SW 1271 (cell line): ENCODE measurements at regions not wholly inside any gene's neighbourhood (a gene's known extent, or its start where the extent isn't known, plus 50 kb on each side); places are given as distances from the start of the nearest gene placed in this dataset.

ENCODE experiments used
- DNase-seq, 2 experiments: peaks; one replicate each; lab custom pipeline; 2025; lab: John Stamatoyannopoulos, UW

DNA sequence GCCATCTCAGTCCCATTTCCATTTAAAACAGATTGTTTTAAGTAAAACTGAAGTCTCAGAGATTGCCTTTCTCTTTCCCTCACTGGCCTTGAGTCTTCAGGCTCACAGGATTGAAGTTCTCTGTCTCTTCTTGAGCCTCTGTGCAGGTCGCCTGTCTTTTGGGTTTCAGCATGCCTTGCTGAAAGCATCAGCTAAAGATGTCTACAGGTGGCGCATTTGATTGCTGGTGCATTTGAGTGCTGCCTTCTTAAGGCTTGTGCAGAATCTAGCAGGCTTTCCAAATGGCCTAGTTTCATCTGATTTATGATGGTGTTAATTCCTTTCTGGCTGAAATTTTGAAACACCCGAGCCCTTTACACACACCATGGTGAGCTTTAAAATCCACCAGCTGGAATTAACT, 1062.2 kb upstream of the FBXO33 start:
- no peak for DNase-seq

DNA sequence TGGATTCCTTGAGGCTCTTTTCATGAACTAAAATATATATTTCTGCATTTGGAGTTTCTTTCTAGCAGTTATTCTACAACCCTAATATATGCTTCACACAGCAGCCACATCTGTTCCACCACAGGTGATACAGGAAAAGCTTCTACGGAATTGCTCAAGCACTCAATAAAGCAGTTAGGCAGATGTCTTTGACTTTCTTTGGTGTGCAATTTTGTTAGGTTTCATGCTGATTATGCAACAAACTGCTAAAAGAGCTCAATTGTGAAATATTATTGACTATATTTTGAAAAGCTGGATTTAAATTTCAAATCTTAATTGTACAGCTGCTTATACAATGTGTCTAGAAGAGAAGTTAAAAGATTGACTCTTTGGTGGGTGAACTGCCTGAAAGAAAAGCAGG, 1055.6 kb upstream of the FBXO33 start:
- DNase-seq: no peak

DNA sequence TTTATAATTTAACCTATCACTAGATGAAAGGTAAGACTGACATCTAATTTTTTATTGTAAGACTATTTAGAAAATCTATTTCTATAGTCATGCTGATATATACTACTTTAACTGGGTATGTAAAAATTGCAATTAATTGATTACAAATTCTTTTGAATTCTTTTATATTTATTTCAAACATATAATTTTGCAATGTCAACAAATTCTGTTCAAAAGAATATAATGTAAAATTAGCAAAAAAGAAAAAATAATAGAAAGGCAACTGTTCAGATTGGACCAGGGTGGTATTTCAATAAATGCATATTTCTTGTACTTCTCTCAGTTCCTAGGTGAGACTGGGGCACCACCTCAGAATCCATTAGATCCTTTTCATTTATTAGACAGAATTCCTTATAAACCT, 1053.5 kb upstream of the FBXO33 start:
- no peak for DNase-seq

DNA sequence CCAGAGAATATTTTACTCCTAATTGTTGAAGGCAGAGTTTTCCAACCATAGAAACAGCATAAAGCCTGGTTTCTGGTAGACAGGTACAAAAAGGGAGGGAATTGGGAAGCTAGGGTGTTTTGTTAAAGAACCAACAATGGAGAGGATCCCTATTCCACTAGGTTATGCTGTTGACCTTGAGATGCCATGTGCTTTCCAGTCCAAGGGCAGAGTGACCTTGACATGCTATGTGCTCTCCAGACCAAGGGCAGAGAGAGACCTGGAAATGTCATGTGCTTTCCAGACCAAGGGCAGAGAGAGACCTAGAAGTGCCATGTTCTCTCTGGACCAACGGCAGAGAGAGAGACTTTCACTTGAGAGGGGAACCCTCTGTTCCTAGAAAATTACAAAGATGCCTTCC, 1043.8 kb upstream of the FBXO33 start:
- no peak for DNase-seq

DNA sequence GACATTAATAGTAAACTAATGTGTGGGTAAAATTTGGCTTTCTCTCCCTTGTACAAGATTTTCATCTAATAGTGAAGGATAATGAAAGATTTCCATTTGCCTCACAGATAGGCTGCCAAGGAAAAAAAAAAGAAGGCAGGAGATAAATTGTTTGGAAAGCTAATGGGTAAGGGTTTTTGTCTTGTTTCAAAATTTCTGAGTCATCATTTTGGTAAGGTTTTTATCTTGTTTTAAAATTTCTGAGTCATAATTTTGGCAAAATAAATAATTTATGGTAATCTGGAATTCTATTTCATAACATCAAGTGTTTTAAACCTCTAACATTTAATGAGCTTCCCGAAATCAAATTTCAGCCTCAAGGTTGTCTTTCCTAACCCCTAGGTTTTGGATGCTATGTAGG, 1035.7 kb upstream of the FBXO33 start:
- DNase-seq: no peak

DNA sequence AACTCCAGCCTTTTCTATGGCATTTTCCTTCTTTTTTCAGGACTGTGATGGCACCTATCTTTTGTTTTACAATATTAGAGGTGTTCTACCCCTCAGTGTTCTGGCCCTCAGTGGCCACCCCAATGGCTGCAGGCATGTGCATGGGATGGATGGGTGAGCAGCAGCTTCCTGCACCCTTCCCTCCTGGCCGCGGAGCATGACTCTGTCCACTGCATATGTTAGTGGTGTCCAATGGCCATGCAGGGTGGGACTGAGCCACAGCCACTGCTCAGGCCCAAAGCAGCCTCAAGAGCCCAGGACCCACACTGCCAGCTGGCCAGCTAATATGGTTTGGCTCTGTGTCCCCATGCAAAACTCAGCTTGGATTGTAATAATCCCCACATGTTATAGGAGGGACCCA, 1032.3 kb upstream of the FBXO33 start:
- DNase-seq: no peak

DNA sequence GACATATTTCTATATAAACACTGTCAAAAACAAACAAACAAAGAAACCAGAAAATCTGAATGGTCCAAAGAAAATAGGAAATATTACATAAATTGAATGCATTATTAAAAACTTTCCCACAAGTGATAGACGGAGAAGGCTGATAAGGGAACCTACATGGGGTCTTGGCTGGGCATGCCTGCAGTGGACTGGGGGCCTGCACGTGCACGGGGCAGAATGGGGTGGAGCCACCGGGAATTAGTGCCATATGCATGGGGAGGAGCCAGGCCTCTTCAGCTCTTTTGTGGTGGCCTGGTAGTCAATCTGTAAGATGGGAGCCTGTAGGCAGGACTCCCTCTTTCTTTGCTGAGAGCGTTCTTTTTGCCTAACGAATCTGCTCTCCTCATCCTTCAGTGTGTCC, 1031.7 kb upstream of the FBXO33 start:
- DNase-seq: no peak

DNA sequence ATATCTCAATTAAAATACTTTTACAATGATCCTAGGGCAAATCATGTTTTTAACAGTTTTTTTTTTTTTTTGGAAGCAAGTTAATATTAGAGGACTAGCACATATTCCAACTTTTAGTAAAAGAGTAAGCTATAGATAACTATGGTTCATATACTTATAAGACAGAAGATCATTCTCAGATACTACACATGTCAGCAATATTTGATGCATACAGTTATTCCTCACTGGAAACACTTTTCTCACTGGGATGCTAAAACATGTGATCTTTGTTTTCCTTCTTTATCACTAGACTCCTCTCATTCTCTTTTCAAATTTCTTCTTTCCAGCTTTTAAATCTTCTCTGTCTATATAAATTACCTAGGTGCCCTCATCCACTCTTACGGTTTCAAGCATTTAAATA, 1020.4 kb upstream of the FBXO33 start:
- no peak for DNase-seq

DNA sequence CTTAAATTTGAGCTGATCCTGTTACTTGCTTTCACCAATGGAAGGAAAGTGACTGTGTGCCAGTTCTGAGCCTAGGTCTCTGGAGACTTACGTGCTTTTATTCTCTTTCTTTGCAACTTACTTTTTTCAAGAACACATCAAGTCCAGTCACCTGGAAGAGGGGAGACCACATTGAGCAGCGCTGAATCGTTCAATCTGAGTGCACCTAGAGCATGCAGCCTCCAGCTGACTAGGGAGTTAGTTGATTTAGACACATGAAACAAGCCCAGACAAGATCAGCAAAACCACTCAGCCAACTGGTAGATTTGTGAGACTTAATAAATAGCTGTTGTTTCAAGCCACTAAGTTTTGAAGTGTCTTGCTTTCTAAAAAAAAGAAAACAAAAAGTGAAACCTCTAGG, 1014.8 kb upstream of the FBXO33 start:
- DNase-seq: no peak

DNA sequence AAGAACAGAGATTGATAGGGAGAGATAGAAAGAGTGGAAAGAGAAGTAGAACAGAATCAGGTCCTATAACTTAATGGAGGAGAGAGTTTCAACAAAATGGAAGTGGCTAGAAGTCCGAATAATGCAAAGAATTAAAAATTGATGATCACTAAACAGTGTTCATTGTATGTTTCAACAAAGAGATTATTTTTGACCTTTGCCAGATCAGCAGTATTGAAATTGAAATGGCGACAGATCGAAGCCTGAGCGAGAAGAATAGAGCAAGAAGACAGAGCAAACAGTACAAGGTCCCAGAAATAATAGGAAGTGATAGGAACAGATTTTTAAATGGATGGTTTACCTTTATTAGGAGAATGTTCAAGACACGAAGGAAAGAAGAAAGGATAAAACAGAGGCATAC, 1012.8 kb upstream of the FBXO33 start:
- no peak for DNase-seq

DNA sequence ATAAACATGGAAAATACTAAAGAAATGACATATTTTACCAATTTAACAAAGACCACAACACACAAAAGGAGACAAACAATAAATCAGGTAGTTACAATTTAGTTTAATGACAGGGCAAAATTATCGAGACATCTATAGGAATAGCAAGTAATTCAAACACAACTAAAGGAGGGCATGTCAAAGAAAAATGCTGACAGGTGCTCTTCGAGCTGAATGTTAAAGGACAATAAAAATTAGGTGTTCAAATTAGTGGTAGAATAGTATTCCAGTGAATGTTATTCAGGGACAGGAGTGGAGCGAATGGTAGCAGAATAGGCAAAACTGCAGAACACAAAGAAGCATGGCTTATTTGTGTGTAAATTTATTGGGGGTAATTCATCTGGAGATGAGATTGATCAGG, 1004.3 kb upstream of the FBXO33 start:
- DNase-seq: no peak

DNA sequence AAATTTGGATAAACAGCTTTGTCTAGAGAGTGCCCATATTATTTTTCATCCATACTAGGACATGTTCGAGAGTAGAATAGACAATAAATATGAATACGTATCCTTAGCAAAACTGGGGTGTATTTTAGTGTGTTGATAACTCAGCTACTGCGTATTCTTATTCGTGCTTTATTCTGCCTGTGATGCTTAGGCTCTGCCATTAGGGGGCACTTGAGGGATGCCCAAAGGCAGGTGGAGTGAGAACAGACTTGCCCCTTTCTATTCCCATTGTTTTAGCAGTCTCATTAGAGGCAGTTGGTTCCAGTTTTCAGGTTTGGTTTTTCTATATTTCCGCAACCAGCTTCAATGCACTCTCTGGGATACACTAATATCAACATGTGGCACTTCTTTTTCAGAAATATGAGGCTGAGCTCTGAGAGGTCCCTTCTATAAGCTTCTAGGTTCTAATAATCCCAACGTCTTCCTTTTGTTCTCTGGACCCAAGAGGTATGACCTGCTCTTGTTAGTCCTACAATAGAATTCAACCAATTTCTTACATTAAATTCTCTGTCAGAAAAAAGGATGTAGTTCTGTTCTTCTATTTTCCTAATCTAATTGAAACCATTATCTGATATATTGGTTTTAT, 985.7 kb upstream of the FBXO33 start:
- DNase-seq: peak; percentile 10 to 39

DNA sequence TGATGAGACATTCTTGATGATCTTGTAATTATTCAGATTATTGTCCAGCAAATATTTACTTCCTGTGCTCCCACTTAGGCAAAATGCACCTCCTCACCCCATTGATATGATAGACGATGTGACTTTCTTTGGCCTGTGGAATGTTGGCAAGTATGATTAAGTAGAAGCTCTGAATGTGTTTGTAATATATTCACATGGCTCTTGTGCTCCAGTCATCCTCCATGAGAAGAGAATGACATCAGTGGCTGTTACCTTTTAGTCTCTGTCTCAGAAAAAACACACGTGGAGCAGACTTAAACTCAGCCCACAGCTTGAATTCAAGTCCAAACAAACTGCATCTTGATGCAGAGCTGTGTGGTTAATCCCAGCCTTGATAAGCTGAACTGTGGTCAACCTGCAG, 984.3 kb upstream of the FBXO33 start:
- no peak for DNase-seq

DNA sequence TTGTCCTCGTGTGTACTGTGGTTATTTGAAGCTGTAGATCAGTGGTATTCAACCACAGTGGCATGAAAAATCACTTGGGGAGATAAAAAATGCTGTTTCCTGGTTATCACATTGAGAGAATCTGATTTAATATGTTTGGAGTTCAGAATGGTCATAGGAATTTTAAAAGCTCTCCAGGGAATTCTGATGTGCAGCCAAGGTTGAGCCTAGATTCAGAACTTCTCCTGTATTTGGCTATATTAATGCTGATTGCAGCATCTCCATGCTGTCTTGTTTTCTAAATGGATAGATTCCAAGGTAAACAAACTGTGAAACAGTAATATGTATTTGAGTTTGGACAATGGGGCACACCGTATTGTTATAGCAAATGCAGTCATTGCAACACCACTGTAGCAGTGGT, 982.2 kb upstream of the FBXO33 start:
- no peak for DNase-seq

DNA sequence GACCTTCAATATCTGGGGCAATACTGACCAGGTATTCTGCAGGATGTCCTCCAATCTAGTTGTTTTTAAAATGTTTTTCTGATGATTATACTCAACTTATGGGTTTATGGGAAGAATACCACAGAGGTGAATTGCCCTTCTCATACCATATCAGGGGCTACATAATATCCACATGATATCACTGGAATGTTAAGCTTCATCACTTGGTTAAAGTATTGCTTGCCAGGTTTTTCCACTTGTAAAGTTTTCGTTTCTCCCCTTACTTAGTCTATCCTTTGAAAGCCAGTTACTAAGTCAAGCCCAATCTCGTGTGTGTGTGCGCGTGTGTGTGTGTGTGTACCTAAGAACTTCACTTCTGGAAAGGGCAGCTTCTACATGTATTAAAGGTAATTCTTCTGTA, 980.9 kb upstream of the FBXO33 start:
- DNase-seq: no peak

DNA sequence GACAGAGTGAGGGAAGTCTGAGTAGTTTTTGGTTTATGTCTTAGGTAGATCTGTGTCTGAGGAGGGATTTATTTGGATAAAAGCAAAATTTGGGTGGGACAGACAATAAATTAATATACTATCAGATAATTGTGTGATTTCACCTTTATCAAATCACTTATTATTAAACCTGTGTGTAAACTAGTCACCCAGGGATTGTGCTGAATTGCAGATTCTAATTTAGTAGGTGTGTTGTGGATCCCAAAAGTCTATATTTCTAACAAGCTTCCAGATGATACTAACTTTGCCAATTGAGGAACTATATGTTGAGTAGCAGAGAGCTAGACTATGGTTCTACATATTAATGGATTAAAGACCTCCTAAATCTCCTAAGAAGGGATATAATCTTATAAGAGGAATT, 978.5 kb upstream of the FBXO33 start:
- no peak for DNase-seq

DNA sequence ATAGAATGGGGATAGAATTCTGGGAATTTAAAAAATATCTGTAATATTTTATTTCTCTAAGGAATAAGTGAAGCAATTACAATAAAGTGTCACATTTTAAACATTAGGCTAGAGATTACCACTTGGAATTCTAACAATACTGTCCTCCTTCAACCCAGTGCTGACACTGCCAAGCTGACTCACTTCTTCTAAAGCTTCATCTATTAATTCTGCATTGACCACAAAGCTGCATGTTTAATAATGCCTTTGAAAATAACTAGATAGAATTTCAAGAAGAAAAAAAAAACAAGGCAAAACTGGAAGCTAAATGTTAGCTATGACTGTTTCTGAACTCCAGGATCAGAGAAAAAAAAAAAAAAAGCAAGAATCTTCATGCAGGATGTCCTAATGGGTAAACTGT, 970.7 kb upstream of the FBXO33 start:
- no peak for DNase-seq

DNA sequence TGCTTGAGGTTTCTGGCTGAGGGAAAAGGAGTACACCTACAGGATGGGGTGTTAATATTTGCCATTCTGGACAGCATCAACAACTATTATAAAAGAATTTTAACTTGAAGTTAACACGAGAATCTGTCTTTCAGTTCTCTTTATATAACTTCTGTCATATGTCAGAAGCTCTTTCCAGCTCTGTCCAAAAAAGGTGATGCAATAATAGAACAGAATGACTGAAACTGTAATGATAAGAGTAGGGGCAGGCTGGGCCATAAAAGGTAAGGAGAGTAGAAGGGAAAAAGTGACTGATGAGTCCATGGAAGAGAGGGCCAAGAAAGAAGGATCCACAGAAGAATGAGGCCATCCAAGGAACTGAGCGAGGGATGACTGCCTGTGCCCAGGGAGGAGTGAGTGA, 966.7 kb upstream of the FBXO33 start:
- no peak for DNase-seq

DNA sequence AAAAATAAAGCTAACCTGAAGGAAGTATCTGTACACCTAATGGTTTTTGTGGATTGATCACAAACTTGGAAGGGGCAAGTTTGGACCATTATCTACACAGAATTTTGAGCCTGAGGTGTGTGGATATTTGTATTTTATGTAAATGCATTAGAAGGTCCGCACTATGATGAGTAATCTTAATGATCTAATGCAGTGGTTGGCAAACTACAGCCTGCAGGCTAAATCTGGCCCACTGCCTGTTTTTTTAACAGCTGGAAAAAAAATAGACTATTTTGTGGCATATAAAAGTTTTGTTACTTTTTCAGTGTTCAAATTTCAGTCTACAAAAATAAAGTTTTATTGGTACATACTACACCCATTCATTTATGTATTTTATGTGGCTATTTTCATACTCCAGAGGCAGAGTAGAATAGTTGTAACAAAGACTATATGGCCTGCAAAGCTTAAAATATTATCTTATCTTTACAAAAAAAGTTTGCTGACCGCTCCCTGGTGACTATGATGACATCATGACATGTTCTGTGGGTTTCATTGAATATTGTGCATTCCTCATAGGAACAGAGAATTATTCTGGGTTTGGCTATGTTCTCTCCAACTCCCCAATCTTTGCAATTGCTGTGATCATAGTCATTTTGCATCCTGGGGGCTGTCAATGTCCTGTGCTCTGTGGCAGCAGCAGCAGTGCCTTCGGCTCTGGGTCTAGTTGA, 962.6 kb upstream of the FBXO33 start:
- no peak for DNase-seq

DNA sequence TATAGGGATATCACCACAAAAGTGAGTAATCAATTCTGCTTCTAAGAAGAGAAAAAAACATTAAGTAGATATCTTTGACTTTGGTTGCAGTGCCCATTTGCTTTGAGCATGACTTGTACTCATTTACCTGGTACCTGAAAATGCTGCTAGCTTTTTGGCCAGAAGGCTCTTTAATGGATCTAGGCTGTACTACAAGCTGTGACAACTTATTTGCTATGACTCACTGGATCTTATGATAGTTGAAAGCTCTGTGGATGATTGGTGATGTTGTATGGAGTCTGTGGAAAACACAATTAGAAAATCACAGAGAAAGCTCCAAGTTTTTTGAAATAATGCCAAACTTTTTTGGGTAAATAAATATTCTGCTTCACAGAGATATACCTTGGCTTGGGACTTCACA, 960.9 kb upstream of the FBXO33 start:
- DNase-seq: no peak

DNA sequence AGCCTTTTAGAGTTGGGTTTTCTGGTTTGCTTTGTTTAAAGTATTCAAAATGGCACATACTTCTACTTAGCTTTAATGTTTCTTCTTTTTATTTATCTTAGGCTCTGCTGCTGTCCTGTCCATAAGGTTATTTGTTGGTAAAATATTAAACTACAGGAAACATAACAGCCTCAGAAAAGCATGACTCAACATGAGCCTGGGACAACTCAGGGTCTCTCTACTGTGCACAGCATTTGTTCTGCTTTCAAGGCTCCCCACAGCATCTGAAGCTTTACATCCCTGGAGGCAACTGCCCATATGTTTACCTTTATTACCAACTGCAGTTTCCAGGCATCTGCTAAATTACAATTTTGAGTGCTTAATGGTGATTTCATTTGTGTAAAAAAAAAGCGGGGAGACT, 954.2 kb upstream of the FBXO33 start:
- DNase-seq: no peak

DNA sequence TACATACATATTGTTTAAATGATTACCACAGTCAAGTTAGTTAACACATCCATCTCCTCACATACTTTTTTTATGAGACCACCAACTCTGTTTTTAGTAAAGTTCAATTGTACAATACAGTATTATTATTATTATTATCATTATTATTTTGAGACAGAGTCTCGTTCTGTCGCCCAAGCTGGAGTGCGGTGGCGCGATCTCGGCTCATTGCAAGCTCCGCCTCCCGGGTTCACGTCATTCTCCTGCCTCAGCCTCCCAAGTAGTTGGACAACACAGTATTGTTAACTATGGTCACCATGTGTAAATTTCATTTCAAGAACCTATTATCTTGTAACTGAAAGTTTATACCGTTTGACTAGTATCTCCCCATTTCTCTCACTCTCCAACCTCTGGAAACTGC, 942.0 kb upstream of the FBXO33 start:
- no peak for DNase-seq

DNA sequence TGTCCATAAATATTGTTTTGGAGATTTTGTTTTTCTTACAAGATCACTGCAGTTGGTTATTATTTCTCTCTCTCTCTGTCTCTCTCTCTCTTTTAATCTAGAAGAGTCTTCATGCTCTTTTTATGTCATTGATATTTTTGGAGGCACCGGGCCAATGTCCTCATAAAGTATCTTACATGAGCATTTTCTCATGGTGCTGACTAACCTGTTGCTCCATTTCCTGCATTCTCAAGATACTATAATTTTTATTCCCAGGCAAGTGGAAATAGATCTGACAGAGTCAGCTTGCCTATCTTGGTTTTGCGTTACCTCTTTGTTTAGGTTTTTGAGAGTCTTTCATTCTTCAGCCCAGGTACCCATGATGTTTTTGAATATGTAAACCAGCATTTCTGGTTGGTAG, 938.8 kb upstream of the FBXO33 start:
- no peak for DNase-seq

DNA sequence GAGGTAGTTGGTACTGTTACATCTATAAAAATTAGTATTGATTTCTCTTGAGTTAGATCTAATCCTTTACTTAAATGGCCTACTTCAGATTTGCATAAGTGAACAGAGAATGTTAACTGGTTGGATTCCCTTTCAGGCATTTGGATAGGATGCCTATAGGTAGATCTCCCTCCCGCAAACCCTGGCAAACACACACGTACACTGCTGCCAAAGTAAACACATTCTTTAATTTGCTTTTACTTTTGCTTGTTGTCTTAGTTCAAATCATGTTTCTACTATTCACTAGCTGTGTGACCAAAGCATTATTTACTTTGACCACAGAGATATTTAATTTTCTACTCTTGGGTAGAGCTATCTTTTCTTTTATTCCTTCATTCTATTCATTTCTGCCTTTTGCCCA, 936.1 kb upstream of the FBXO33 start:
- no peak for DNase-seq
